Activated CD4-positive, alpha-beta T cell treated with anti-CD3 and anti-CD28 coated beads for 1 hour (primary cell): ENCODE measurements at regions not wholly inside any gene's neighbourhood (a gene's known extent, or its start where the extent isn't known, plus 50 kb on each side); places are given as distances from the start of the nearest gene placed in this dataset.
"Not testable (repeated sequence)": the region's sequence is repeated elsewhere in the genome, so short reads cannot be mapped to it uniquely, and the experiment has no call there.

Experiments used
- DNase-seq: peaks from one replicate; pipeline ENCODE4 v3.0.0-alpha.2; 2020

GRCh38 chr6:139742671-139743070, 368.2 kb upstream of the CITED2 start:
- no peak for DNase-seq

- DNase-seq = no peak
These were observed 364.5 kb upstream of the CITED2 start for GRCh38 chr6:139738801-139739455.

GRCh38 chr6:139736325-139736906, 362.0 kb upstream of the CITED2 start:
- no peak for DNase-seq

- DNase-seq = no peak
These were observed 358.0 kb upstream of the CITED2 start for GRCh38 chr6:139732451-139732850.

GRCh38 chr6:139730340-139730974, 356.0 kb upstream of the CITED2 start:
- no peak for DNase-seq

- DNase-seq = no peak
These were observed 354.5 kb upstream of the CITED2 start for GRCh38 chr6:139728876-139729427.

GRCh38 chr6:139726272-139726671, 351.8 kb upstream of the CITED2 start:
- not testable (repeated sequence) for DNase-seq

GRCh38 chr6:139722530-139722929, 348.1 kb upstream of the CITED2 start:
- DNase-seq = no peak

- no peak for DNase-seq
These were observed 347.5 kb upstream of the CITED2 start for GRCh38 chr6:139721954-139722353.

GRCh38 chr6:139713900-139714506, 339.6 kb upstream of the CITED2 start:
- no peak for DNase-seq

GRCh38 chr6:139713424-139713823, 339.0 kb upstream of the CITED2 start:
- no peak for DNase-seq

- no peak for DNase-seq
These were observed 338.4 kb upstream of the CITED2 start for GRCh38 chr6:139712830-139713229.

- DNase-seq = no peak
These were observed 337.5 kb upstream of the CITED2 start for GRCh38 chr6:139711804-139712585.

- DNase-seq = no peak
These were observed 336.1 kb upstream of the CITED2 start for GRCh38 chr6:139710556-139710955.

GRCh38 chr6:139708337-139709199, 334.1 kb upstream of the CITED2 start:
- no peak for DNase-seq

- no peak for DNase-seq
These were observed 332.5 kb upstream of the CITED2 start for GRCh38 chr6:139706912-139707311.

GRCh38 chr6:139705284-139705683, 330.8 kb upstream of the CITED2 start:
- DNase-seq = no peak

- DNase-seq = no peak
These were observed 329.3 kb upstream of the CITED2 start for GRCh38 chr6:139703780-139704179.

- no peak for DNase-seq
These were observed 328.3 kb upstream of the CITED2 start for GRCh38 chr6:139702706-139703105.

- DNase-seq = no peak
These were observed 327.2 kb upstream of the CITED2 start for GRCh38 chr6:139701695-139702094.

GRCh38 chr6:139701003-139701402, 326.6 kb upstream of the CITED2 start:
- no peak for DNase-seq

GRCh38 chr6:139699911-139700310, 325.5 kb upstream of the CITED2 start:
- no peak for DNase-seq
